Fibroblast of skin of back (primary cell): ENCODE measurements at regions not wholly inside any gene's neighbourhood (a gene's known extent, or its start where the extent isn't known, plus 50 kb on each side); places are given as distances from the start of the nearest gene placed in this dataset.

ENCODE experiments used
- DNase-seq: peaks from one replicate; pipeline ENCODE4 v3.0.0-alpha.2; 2013

DNA sequence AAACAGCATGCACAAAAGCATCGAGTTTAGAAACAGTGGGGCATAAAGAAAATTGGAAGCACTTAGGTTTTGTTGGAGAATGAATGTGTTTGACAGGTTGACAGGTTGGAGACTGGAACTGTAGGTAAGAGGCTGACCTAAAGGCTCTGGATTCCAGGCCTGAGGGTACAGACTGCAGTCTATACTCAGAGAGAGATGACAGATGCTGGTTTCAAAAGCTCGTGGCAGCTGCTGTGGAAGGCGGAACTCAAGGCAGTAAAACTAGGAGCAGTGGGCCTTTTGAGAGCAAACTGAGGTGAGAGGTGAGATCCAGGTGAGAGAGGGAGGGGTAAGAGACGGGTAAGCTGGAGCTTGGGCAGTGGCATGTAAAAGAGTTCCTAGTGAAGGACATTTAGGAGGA, 415.2 kb downstream of the TRIML1 start:
- DNase-seq, result no peak

DNA sequence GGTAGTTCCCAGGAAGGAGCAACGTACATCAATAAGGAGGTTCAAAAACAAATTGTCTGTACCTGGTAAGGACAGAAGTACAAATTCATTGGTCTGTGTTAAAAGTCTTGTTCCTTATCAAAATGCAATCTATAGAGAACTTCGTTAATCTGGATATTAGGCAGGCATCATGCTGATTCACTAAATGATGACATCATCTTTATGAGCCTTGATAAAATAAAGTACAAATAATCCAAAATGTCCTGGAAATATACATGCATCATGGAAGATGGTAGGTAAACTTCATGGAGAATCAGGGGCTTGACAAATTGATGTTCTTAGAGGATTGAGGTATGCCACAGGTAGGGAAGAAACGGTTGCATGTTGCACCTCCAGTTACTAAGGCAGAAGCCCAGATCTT, 433.9 kb downstream of the TRIML1 start:
- DNase-seq, result no peak

DNA sequence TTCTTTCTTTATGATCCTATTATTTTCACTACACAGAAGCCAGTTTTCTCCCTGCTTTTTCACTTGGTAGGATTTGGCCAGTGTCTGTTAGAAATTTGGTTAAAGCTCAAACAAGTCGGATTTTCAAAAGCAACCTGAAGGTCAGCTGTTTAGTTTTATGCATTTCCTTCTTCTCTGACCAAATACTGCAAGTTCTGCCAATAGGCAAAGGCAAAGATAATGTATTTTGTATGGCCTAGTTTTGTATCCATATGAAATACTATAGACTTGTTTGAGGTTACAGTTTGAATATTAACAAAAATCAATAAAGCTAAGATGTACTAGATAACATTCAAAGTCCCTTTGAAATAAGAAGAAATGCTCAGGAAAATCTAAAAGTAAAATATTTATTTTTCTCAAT, 439.4 kb downstream of the TRIML1 start:
- no peak for DNase-seq

DNA sequence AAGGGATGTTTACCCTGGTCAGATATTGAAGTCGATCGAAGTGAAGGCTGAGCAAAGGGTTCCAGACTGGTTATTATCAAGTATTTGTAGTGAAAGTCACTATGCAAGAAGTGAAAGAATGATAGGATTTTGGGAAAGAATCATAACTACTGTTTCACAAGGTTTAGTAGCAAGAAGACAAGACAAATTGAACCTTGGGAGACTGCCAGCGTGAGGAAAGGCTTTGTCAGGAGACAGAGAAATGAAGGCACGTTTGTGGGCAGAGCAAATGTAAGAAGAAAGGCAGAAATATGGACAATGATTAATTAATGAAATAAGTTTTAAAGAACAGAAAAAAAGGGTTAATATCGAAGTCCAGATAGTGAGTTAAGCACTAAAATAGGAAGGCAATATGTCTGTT, 456.8 kb downstream of the TRIML1 start:
- DNase-seq, result peak; percentile 14

DNA sequence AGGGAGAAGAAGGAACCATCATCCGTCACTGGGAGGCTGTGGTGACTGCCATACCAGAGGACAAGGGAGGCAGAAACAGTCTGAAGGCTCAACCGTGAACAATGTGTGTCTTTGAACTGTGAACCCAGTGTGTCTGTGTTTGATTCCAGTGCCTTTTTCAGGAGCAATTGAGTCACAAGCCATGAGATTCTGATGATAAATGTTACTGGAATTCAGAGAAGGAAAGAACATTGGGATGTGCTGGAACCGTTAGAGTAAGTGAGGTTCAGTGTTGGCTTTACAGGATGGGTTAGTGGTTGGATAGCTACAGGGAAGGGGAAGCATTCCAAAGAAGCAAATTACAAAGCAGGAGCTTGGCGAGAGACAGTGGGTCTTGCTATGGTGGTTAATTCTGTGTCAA, 464.4 kb downstream of the TRIML1 start:
- DNase-seq, result peak; percentile 17

DNA sequence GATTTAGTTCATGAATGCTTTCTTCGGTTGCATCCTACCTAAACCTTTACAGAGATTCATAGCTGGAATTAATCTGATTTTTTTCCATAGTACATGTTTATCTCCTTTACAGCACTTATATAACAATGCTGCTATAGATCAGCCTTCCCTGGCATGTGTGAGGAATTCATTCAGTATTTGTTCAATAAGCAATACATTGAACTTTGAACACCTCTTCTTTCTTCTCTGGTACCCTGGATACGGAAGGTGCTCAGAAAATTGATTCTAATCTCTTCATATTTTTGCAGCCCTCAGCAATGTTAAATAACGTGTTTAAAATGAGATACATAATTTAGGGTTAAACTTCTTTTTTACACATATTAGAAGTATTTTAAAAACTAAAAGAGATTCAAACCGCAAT, 467.4 kb downstream of the TRIML1 start:
- no peak for DNase-seq

DNA sequence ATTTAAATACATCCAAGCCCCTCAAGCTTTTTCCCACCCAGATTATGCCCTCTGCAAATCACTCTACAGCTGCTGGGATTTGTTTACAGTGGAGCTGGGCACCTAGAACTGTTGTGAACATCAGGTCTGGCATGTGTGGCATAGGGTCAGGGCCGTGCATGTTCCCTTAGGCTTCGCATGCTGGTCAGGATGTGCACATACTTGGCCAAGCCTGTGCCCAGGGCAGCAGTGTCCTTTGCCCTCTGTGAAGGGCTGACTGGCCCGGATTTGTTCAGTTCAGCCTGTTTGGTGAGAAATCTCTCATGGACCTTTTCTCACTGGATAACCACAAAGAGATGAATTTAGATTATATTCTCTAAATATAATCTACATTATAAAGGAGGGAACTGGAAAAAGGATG, 471.9 kb downstream of the TRIML1 start:
- no peak for DNase-seq

DNA sequence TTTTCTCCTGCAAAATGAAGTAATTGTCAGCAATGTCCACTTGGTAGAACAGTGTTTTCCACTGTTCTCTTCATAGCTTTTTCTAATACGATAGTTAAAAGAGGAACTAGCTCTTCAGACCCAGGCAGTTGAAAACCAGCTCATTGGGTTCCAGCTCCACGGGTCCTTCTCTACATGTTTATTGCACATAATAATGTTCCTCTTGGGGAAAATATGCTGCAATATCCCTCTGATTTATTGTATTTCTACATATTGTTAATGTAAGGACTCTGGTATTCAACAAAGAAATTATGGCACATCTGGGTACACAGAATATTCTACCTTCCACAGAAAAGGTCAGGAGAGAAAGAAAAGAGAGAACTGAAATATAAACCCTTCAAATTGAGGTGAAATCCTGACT, 473.4 kb downstream of the TRIML1 start:
- no peak for DNase-seq

DNA sequence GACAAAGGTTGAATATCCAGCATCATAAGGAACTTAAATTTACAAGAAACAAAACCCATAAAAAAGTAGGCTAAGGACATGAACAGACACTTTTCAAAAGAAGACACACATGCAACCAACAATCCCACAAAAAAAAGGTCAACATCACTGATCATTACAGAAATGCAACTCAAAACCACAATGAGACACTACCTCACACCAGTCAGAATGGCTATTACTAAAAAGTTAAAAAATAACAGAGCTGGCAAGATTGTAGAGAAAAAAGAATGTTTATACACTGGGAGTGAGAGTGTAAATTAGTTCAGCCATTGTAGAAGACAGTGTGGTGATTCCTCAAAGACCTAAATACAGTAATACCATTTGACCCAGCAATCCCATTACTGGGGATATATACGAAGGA, 474.7 kb downstream of the TRIML1 start:
- DNase-seq, result no peak

DNA sequence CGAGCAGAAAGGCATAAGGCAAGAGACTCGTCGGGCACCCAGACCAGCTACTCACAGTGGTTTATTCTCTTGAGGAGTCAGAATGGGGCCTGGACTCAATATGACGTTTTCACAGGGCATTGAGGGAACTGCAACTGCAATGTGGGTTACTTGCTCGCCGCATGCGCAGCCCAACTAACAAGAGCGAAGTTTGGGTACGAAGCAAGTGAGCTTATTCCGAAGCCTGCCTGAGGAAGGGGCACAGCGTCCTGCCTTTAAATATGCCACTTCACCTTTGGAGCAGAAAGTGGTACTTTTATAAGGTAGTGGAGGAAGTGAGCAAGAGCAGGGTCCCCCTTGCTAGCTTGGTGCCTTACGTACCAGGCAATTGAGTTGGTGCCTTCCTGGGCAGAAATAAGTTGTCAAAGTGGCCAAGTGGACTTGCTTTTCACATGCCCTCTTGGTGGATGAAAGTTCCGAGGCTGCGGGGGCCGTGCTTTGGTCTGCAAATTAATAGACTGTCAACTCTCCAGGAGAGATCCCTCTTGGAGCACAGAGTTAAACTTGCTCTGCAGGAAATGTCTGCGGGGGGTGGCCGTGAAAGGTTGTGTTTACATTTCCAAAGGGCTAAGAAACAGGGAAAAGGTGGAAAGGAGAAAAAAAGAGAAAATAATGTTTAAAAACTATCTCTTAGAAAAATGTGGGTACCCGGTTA, 480.4 kb downstream of the TRIML1 start:
- DNase-seq, result no peak

DNA sequence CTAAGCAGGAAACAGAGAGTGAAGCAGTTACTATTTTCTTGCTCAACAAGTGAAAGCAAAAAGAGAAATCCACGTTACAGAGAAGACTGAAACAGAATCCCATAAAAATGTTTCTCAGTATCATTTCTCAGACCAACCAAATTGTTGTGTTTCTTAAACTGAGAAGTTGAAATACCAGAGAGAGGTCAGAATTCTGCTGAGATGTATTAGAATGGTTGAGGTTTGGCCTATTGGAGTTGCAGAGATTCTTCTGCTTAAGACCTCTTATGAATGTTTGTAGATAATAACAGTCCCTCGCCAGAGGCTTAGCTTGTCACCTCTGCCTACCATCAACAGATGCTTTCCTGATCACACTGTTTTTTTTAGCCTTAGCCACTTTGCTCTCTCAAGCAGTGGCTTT, 481.4 kb downstream of the TRIML1 start:
- no peak for DNase-seq

DNA sequence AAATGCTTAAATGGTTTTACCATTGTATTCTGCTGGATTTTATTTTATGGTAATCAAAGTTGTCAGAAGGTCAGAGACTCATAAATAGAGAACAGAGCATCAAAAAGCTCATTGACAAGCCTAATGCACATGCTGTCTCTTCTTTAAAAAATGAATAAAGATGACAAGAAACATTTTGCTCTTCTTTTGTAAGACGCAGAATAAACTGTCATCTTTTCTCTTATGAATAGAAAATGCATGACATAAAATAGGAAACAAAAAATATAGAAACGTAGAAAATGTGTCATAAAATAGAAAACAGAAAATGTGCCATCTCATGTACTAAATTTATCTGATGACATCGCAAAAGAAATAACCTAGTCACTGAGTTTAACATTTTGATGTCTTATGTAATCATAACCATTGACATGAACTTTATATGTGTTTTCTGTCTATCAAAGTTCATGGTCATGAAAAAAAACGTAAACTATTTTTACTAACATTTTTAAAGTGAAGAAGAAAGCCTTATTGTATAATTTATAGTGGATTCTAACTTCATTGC, 484.1 kb downstream of the TRIML1 start:
- peak; percentile 13 for DNase-seq

DNA sequence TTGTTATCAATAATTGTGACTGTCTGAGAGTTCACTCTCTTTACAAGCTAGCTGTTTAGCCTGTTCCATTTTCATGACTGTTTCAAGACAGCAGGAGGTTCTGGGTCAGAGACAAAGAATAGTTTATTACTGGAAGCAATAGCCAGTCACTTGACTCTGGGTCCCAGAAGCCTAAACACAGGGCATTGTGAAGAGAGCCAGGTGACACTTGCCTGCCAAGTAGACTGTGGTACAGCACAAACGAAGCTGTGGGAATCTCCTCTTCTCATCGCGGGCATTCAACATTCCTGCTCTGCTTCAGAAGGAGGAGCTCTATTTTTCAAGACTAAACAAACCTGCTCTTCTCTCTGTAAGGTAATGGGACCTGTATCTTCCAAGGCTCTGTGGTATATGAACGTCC, 485.1 kb downstream of the TRIML1 start:
- DNase-seq, result no peak

DNA sequence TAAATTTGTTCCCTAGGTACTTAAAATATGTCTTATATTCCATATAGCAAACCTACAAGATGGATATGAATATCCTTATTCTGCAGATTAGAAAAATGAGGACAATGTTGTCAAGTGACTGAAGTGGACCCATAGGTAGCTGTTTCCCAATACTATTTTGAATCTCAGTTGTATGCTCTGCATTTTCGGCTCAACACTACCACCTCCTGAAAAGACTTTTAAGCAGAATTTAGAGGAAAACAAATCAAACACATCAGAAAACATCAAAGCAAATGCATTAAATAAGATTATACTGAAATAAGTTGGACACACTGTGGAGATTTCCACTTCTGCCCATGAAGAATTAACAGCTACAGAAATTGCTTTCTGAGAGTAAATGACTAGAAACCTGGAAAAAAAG, 488.7 kb downstream of the TRIML1 start:
- no peak for DNase-seq

DNA sequence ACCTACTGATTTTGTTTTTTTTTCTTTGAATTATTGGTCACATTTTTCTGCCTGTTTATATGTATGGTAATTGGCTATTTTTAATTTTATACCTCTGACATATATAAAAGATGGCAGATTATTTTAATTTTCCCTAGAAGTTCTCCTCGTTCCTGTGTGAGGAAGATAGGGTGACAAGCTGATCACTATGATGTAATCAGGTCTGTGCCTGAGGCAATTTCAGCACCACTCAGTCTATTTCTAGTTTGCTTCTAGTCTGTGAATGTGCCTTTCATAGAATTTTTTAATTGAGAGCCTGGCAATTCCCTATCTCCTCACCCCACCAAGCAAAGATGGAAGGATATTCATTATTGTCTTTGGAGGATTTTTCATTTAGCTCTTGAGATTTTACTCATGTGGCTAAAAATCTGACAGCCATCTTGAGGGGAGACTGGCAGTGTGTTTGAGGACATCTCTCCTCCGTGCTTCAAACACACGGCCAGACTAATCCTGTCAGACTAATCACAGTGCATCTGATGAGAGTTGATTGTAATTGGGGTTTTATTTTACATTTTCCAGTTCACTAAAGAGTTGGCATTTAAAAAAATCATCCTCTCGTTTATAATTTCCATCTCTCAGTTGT, 500.3 kb downstream of the TRIML1 start:
- DNase-seq, result no peak

DNA sequence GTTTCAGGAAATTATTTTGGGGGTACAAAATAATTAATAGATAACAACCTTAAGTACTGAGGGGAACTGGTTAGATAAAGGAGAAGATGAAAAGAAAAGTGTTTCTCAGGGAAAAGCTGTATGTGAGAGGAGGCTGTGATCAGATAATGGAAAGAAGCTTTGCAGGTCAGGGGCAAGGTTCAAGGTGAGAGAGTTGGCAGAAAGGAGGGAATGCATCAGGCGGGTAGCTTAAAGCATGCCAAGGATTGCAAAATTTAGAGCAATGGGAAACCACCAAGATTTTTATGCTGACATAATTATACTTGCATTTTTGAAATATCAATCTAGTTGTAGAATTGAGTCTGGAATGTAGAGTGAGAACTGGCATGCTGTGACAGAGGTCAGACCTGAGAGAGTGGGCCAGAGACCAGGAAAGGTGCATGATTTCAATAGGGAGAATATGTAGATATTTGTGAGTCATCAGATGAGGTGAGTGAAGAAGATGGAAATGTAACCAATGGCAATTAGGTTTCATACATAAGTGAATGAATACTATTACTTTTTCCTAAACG, 508.7 kb downstream of the TRIML1 start:
- DNase-seq, result no peak

DNA sequence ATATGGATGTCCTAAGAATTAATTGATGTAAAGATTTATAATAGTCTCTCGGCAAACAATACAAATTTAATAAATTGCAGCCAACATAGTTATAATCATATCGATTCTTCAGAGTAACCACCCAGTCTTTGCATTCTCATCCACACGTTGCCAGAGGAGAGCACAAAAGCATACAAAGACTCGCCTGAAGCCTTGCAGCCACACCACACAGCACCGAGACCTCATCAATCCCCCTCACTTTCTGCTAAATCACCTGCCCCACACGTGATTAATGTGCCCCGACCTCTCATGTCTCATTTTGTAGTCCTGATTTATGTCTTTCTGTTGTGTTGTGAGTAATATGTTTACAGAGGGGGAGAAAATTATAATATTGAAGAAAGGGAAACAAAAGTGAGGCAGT, 510.4 kb downstream of the TRIML1 start:
- no peak for DNase-seq

DNA sequence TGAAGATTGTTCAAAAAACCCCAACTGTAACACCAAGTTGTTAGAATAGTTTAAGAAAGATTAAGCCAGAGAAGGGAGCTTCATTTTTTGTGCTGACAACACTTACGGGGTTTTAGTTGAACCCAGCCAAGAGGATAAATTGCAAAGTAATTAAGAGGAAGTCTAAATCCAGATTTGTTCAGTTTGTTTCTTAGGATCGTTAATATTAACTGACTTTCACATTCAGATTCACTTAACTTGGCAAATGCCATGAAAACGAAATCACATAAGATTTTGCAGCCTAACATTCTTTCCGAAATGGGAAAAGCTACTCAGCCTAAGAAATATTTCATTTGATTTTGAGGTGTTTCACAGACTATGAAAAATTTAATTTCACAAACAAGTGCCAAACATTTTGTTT, 511.3 kb downstream of the TRIML1 start:
- no peak for DNase-seq

DNA sequence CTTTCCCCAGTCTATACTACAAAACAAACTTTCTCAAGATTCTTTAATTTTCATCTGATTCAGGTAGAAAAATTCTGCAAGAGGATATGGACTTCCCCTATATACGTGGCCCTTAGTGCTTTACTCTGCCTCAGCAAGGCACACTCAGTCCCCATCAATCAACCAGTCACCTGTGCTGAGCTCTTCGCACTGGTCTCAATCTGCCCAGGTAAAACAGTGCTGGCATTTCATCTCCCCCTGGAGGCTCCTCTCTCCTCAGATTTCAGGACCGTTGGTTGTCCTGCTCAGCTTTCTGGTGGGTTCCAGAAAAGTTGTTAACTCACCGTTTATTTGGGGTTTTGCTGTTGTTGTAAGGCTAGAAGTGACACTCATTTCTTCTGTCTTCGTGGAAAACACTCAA, 518.1 kb downstream of the TRIML1 start:
- DNase-seq, result no peak

DNA sequence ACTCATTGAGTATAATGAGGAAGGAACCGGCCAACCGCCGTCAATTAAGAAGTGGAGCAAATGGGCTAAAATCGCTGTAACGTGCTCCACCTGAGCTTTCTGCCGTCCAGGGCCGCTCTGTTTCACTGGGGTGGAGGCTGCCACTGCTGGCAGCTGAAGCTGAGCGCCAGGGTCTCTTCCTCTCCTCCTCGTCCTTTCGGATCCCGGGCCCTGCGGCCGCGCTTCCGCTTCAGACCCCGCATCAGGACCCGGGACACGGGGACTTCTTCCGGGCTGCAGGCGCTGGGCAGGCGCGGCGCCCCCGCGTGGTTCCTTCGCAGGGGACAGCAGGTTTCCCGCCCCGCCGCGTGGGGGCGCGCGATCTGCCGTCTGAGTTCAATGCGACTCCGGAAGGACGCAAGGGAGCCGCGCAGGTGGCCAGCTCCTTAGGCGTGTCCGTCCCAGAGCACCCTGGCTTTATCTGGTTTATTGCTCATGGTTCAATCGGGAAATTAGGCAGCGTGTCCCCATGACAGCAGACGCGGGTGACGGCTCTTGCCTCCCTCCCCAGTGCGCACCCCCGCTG, 519.8 kb downstream of the TRIML1 start:
- no peak for DNase-seq

DNA sequence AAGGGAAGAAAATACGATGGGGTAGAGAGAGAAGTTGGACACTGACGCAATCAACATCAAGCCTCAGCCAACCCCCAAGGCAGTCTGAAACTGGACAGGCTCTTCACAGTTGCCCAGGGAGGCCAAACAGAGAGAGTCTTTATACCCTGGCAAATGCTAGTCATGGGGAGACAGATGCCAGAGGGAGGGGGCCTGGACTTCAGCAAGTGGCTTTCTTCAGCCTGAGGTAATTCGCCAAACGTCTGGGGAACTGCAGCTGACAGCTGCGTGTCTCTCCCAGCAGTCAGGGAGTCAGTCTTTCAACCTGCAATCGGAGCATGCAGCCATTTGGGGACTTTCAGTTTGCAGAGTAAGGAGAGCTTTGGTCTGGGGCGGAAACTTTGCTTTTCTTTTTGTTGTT, 521.6 kb downstream of the TRIML1 start:
- DNase-seq, result no peak

DNA sequence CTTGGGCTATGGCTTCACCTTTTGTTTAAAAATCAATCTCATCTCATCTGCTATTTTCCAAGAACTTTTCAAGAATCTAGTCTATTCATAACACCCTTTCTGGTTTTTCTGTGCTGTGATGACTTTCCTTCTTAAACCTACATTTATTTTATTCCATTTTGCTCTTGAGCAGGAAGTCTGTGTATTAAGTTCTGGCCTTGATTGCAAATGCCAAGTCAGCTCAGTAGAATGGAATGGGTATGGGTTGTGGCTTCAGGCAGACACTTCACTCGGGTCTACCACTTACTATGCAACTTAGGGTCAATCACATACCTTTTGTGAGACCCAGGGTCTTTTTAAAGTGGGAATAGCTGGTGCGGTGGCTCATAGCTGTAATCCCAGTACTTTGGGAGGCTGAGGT, 522.3 kb downstream of the TRIML1 start:
- peak; percentile 24 for DNase-seq

DNA sequence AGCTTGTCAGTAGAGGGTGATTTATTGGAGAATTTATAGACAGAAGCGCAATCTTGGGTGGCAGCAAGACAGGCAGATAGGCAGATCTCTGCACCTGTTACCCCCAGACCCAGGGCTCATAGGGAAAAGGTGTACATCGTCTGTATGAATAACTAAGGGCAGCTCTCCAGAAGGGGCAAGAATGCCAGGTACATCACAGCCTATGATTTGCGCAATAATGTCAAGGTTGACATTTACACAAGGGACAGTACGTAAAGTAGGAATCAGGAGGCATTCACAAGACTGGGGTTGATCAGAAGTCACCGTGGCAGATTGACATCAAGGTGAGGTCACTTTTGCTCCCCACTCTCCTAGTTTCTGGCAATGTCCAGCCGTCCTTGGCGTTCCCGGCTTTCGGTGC, 524.1 kb downstream of the TRIML1 start:
- DNase-seq, result no peak
